Stimulated activated CD8-positive, alpha-beta memory T cell treated with anti-CD3 and anti-CD28 coated beads, Interleukin-7, amount 100 ng/mL, for 24 hours (primary cell): ENCODE measurements at regions not wholly inside any gene's neighbourhood (a gene's known extent, or its start where the extent isn't known, plus 50 kb on each side); places are given as distances from the start of the nearest gene placed in this dataset.
"Not testable (repeated sequence)": the region's sequence is repeated elsewhere in the genome, so short reads cannot be mapped to it uniquely, and the experiment has no call there.

Experiments
- DNase-seq: peaks from one replicate; pipeline ENCODE4 v3.0.0-alpha.2; 2020; ENCODE audit warnings: low read depth

DNA sequence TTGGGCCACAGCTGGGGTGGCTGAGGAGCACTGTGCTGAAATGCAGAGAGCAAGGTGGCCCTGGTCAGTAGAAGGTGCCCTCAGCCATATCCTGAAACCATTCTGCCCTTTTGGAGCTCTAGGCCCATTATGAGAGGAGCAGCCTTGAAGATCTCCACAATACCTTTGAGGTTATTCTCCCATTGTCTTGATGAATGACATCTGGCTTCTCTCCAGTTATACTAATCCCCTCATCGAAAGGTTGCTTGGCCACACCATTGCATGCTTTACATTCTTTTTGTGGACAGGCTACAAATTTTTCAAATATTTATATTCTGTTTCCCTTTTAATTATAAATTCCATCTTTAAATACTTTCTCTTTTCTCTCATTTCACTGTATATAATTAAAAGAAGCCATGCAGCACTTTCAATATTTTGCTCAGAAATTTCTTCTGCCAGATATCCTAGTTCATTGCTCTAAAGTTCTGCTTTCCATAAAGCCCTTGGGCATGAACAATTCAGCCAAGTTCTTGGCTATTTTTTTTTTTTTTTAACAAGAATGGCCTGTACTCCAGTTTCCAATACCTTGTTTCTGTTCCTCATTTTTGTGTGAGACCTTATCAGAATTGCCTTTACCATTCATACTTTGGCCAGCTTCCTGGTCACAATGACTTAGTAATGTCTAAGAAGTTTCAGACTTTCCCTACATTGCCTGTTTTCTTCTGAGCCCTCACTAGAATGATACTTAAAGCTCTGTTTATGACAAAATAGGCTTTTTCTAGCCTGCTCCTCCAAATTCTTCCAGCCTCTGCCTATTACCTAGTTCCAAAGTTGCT lies 138.9 kb upstream of the SGO1 start:
- DNase-seq, result no peak

GRCh38 chr3:20323307-20323927 lies 137.4 kb upstream of the SGO1 start:
- DNase-seq, result no peak

DNA sequence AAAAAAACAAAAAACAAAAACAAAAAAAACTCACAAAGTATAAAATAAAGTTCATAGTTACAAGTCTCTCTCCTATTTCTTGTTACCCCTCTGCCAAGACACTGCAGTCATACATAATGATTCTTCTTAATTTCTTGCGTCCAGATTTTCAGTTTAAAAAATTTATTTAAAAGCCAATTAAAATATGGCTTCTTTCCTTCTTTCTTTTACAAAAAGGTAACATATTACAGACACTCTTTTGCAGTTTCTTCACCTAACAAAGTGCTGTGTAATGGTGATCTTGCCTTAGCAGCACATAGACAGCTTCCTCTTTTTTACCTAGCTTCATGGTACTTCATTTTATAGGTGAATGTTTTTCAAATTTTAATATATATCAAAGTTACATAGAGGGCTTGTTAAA lies 136.1 kb upstream of the SGO1 start:
- no peak for DNase-seq

DNA sequence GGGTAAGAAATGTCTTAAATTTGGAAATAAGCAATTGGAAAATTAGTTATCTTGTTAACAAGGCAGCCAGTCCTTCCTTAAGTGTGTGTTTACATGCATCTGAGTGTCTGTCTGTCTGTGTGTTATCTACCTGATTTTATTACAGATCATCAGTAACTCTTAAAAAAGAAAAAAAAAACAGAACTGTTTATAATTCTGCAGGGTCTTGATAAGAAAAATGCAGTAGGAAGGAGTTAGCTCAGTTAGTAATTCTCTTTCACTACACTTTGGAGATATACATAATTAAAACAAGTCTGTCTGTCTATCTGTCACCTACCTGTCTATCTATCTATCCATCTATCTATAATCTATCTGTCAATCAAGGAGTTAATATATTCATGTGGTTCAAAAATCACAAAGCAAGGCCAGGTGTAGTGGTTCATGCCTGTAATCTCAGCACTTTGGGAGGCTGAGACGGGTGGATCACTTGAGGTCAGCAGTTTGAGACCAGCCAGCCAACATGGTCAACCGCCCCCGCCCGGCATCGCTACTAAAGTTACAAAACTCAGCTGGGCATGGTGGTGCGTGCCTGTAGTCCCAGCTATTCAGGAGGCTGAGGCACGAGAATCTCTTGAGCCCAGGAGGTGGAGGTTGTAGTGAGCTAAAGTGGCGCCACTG lies 135.5 kb upstream of the SGO1 start:
- DNase-seq, result no peak

- no peak for DNase-seq
Measured at GRCh38 chr3:20320489-20320888, 134.5 kb upstream of the SGO1 start.

GRCh38 chr3:20319551-20319950 lies 133.5 kb upstream of the SGO1 start:
- no peak for DNase-seq

DNA sequence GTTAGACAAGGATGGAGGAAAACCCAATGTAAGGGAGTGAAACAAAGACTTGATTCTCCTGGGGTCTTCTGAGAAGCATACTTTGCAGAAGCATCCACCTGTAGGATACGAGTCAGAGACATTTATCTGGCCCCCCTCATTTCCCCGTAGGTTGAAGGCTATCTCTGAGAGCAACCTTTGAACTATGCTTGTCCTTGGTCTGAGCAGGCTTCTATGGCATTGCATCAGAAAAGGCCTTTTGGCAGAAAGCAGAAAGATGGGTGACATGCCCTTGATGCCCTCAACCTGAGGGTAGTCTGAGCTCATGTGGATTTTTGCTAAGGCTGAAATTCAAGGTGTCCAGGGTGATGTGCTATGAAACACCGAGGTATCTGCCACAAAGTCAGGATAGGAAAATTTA lies 131.6 kb upstream of the SGO1 start:
- DNase-seq, result no peak

DNA sequence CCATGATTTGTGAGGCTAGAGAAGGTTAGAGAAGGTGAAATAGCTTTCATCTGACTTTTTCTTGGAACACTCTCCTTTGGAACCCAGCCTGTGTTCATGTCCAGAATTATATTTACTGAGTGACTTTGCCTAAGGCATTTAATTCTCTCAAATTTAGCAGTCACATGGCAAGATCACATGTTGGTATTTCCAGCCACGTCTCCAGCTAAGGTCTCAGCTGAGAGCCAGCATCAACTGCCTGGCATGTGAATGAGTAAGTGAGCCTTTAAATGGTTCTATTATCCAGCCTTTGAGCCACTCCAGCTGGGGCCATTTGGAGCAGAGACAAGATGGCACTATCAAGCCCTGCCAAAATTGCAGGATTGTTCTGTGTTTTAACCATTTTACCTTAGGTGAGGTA lies 130.2 kb upstream of the SGO1 start:
- no peak for DNase-seq

GRCh38 chr3:20310629-20311028 lies 124.6 kb upstream of the SGO1 start:
- no peak for DNase-seq

DNA sequence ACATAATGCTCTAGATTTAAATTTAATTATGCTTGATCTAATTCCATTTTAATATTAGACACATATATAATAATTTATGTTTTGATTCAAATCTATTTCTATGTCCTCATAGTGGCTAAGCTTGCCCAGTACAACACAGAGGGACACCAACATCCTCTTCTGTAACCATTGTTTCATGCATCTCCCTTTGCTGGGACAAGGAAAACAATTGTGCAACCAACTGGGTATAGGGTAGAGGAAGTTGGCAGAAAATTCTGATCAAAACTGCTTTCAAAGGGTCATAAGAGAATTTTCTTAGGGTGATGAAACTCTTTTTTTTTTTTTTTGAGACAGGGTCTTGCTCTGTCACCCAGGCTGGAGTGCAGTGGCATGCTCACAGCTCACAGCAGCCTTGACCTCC lies 121.4 kb upstream of the SGO1 start:
- DNase-seq, result no peak

DNA sequence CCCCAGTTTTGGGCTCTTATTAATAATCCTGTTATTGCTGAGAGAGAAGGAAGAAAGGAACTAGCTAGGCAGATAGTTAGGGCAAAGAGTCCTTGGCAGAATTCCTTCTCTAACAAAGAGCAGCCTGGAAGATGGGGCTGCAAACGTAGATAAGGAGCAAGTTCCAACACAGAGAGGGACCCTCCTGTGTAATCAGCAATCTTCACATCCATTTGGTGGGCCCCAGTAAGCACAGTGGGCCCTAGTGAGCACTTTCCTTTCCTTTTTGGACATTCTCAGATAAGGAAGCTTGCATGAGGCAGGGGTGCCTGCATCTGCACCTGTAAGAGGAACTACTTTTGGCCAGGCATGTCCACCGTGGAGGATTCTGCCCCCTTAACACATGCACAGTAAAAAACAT lies 119.6 kb upstream of the SGO1 start:
- DNase-seq, result no peak

- no peak for DNase-seq
Measured at GRCh38 chr3:20302766-20303165, 116.8 kb upstream of the SGO1 start.

GRCh38 chr3:20288050-20288449 lies 102.0 kb upstream of the SGO1 start:
- DNase-seq, result no peak

GRCh38 chr3:20280257-20280656 lies 94.3 kb upstream of the SGO1 start:
- no peak for DNase-seq

DNA sequence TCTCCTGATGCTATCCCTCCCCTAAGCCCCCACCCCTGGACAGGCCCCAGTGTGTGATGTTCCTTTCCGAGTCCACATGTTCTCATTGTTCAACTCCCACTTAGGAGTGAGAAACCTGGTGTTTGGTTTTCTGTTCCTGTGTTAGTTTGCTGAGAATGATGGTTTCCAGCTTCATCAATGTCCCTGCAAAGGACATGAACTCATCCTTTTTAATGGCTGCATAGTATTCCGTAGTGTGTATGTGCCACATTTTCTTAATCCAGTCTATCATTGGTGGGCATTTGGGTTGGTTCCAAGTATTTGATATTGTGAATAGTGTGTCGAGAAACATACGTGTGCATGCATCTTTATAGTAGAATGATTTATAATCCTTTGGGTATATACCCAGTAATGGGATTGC lies 80.0 kb upstream of the SGO1 start:
- DNase-seq, result not testable (repeated sequence)

- no peak for DNase-seq
Measured at GRCh38 chr3:20264900-20265567, 79.0 kb upstream of the SGO1 start.

- DNase-seq, result no peak
Measured at GRCh38 chr3:20258371-20258770, 72.4 kb upstream of the SGO1 start.

- no peak for DNase-seq
Measured at GRCh38 chr3:20256144-20256543, 70.1 kb upstream of the SGO1 start.

GRCh38 chr3:20254268-20255117 lies 68.5 kb upstream of the SGO1 start:
- no peak for DNase-seq

GRCh38 chr3:20250786-20251185 lies 64.8 kb upstream of the SGO1 start:
- DNase-seq, result no peak

DNA sequence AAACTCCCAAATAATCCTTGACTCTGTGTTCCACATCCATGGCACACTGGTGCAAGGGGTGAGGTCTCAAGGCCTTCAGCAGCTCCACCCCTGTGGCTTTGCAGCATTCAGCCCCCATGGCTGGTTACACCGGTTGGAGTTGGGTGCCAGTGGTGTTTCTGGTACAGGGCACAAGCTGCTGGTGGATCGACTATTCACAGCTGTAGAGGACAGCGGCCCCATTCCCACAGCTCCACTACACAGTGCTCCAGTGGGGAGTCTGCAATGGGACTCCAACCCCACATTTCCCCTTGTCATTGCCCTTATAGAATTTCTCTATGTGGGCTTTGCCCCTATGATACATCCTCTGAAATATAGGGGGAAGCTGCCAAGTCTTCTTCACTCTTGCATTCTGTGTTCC lies 64.3 kb upstream of the SGO1 start:
- DNase-seq, result no peak

- DNase-seq, result no peak
Measured at GRCh38 chr3:20246662-20247061, 60.7 kb upstream of the SGO1 start.
